SK-N-SH treated with all-trans-retinoic acid at 6 μM for 48 hours (cell line): ENCODE measurements at regions not wholly inside any gene's neighbourhood (a gene's known extent, or its start where the extent isn't known, plus 50 kb on each side); places are given as distances from the start of the nearest gene placed in this dataset.

Source experiments
- ATAC-seq: fragments of 200-7000 bp; cut with Tn5 transposase; 3 replicates; pipeline ENCODE4 v1.9.1; 2020; ENCODE audit warnings: mild to moderate bottlenecking, moderate library complexity
- ARNTL ChIP-seq: fragments of 450-650 bp; formaldehyde crosslinking; IDR thresholded peaks from 2 replicates; pipeline ENCODE4 v1.5.0; 2020; ENCODE audit warnings: low read depth, mild to moderate bottlenecking, moderate library complexity, borderline replicate concordance
- BACH2 ChIP-seq: fragments of 250-450 bp; sonication (Bioruptor Pico); IDR thresholded peaks from 2 replicates; pipeline ENCODE4 v1.9.0; 2021; ENCODE audit warnings: mild to moderate bottlenecking, borderline replicate concordance
- CREB5 ChIP-seq: fragments of 250-450 bp; sonication (Bioruptor Pico); IDR thresholded peaks from 2 replicates; pipeline ENCODE4 v1.5.1; 2020; ENCODE audit warnings: low read depth, mild to moderate bottlenecking, moderate library complexity
- CSRNP3 ChIP-seq: fragments of 250-450 bp; sonication (Bioruptor Pico); IDR thresholded peaks from 2 replicates; pipeline ENCODE4 v1.5.1; 2021; ENCODE audit warnings: mild to moderate bottlenecking, moderate library complexity
- GLIS3 ChIP-seq: fragments of 250-450 bp; sonication (Bioruptor Pico); IDR thresholded peaks from 2 replicates; pipeline ENCODE4 v1.5.0; 2020; ENCODE audit warnings: mild to moderate bottlenecking, moderate library complexity
- ISL1 ChIP-seq: fragments of 250-450 bp; sonication (Bioruptor Pico); IDR thresholded peaks from 2 replicates; pipeline ENCODE4 v2.1.2; 2022; ENCODE audit warnings: mild to moderate bottlenecking, moderate library complexity
- OSR1 ChIP-seq: fragments of 250-450 bp; sonication (Bioruptor Pico); IDR thresholded peaks from 2 replicates; pipeline ENCODE4 v1.8.0; 2022; ENCODE audit warnings: moderate library complexity, mild to moderate bottlenecking, inconsistent platforms
- POU6F1 ChIP-seq: fragments of 250-450 bp; sonication (Bioruptor Pico); IDR thresholded peaks from 2 replicates; pipeline ENCODE4 v1.8.0; 2021; ENCODE audit warnings: low read depth, mild to moderate bottlenecking, moderate library complexity, borderline replicate concordance
- PPARA ChIP-seq: fragments of 250-450 bp; sonication (Bioruptor Pico); IDR thresholded peaks from 2 replicates; pipeline ENCODE4 v1.5.0; 2020; ENCODE audit warnings: mild to moderate bottlenecking, borderline replicate concordance
- RARB ChIP-seq: fragments of 250-450 bp; sonication (Bioruptor Pico); IDR thresholded peaks from 2 replicates; pipeline ENCODE4 v1.8.0; 2021; ENCODE audit warnings: mild to moderate bottlenecking, moderate library complexity
- SNAI2 ChIP-seq: fragments of 250-450 bp; sonication (Bioruptor Pico); IDR thresholded peaks from 2 replicates; pipeline ENCODE4 v1.5.0; 2020; ENCODE audit warnings: mild to moderate bottlenecking, moderate library complexity
- TCF4 ChIP-seq: fragments of 250-450 bp; sonication (Bioruptor Pico); IDR thresholded peaks from 2 replicates; pipeline ENCODE4 v1.8.0; 2021; ENCODE audit warnings: mild to moderate bottlenecking, moderate library complexity, borderline replicate concordance
- TOX ChIP-seq: fragments of 250-450 bp; sonication (Bioruptor Pico); IDR thresholded peaks from 2 replicates; pipeline ENCODE4 v1.8.0; 2021; ENCODE audit warnings: mild to moderate bottlenecking, moderate library complexity, borderline replicate concordance
- TSHZ2 ChIP-seq: fragments of 250-450 bp; sonication (Bioruptor Pico); IDR thresholded peaks from 2 replicates; pipeline ENCODE4 v1.5.0; 2020; ENCODE audit warnings: mild to moderate bottlenecking, moderate library complexity
- ZC3H10 ChIP-seq: fragments of 250-450 bp; sonication (Bioruptor Pico); IDR thresholded peaks from 2 replicates; pipeline ENCODE4 v1.5.1; 2021; ENCODE audit warnings: mild to moderate bottlenecking, moderate library complexity
- ZFP3 ChIP-seq: fragments of 250-450 bp; sonication (Bioruptor Pico); IDR thresholded peaks from 2 replicates; pipeline ENCODE4 v1.5.0; 2020; ENCODE audit warnings: mild to moderate bottlenecking, moderate library complexity
- ZFP30 ChIP-seq: fragments of 450-650 bp; formaldehyde crosslinking; IDR thresholded peaks from 2 replicates; pipeline ENCODE4 v1.5.0; 2022; ENCODE audit warnings: mild to moderate bottlenecking, moderate library complexity
- ZNF565 ChIP-seq: fragments of 450-650 bp; formaldehyde crosslinking; conservative IDR thresholded peaks from 2 replicates; pipeline ENCODE4 v1.5.0; 2020; ENCODE audit warnings: low read depth, mild to moderate bottlenecking, moderate library complexity
- ZNF8 ChIP-seq: fragments of 450-650 bp; formaldehyde crosslinking; IDR thresholded peaks from 2 replicates; pipeline ENCODE4 v1.5.0; 2020; ENCODE audit warnings: mild to moderate bottlenecking, moderate library complexity

- ATAC-seq = no peak
- TF ChIP-seq SNAI2 (CRISPR knock-in tag) (no peak), RARB (CRISPR knock-in tag) (no peak), ZFP30 (CRISPR knock-in tag) (no peak), TOX (CRISPR knock-in tag) (no peak), BACH2 (CRISPR knock-in tag) (no peak), ZNF565 (CRISPR knock-in tag) (no peak), ZC3H10 (CRISPR knock-in tag) (no peak), ARNTL (CRISPR knock-in tag) (no peak), ZFP3 (CRISPR knock-in tag) (no peak), TCF4 (no peak), CSRNP3 (CRISPR knock-in tag) (no peak), ISL1 (CRISPR knock-in tag) (no peak), TSHZ2 (no peak), OSR1 (CRISPR knock-in tag) (no peak), CREB5 (CRISPR knock-in tag) (no peak), ZNF8 (CRISPR knock-in tag) (no peak)
Observed at GRCh38 chr18:21979171-21979560, 190.2 kb upstream of the GATA6 start.

- TF ChIP-seq GLIS3 (CRISPR knock-in tag) (no peak), ZFP30 (CRISPR knock-in tag) (no peak), PPARA (CRISPR knock-in tag) (no peak), ARNTL (CRISPR knock-in tag) (no peak), ZNF565 (CRISPR knock-in tag) (no peak), CSRNP3 (CRISPR knock-in tag) (no peak), POU6F1 (CRISPR knock-in tag) (no peak), ZC3H10 (CRISPR knock-in tag) (no peak), TSHZ2 (no peak), BACH2 (CRISPR knock-in tag) (no peak), TCF4 (no peak), ISL1 (CRISPR knock-in tag) (no peak), SNAI2 (CRISPR knock-in tag) (no peak)
- TF ChIP-seq, all 23 proteins: peak for 0
- no peak for ATAC-seq
Observed at GRCh38 chr18:21979759-21980158, 189.6 kb upstream of the GATA6 start.
